HG02870 (cell line): ENCODE measurements at regions not wholly inside any gene's neighbourhood (a gene's known extent, or its start where the extent isn't known, plus 50 kb on each side); places are given as distances from the start of the nearest gene placed in this dataset.
"Not testable (repeated sequence)": the region's sequence is repeated elsewhere in the genome, so short reads cannot be mapped to it uniquely, and the experiment has no call there.

Source experiments
- ATAC-seq: cut with Tn5 transposase; IDR thresholded peaks from one replicate; pipeline ENCODE4 v1.9.1; 2021; ENCODE audit warnings: mild to moderate bottlenecking, moderate library complexity; ENCODE audit not compliant: unreplicated experiment

GRCh38 chr4:18441203-18441590 lies 419.6 kb upstream of the LCORL start:
- no peak for ATAC-seq

- no peak for ATAC-seq
Observed at GRCh38 chr4:18440527-18441202, 419.1 kb upstream of the LCORL start.

DNA sequence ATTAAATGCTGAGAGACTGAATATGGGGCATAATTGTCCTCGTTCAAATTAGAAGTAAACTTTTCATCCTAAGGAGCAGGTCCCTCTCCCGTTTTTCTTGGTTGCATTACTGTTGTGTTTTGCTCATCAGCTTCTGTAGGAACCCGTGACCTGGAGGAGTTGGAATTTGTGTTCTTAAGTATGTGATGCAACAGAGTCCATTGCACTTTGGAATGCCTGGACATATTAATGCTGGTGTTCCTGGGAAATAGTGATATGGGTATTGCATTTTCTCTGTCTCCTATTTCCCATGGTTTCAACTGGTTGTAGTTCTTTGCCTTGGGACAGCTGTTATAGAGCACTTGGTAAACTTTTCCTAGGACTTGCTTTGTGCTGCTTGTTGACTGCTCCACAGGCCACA lies 417.8 kb upstream of the LCORL start:
- ATAC-seq = no peak

DNA sequence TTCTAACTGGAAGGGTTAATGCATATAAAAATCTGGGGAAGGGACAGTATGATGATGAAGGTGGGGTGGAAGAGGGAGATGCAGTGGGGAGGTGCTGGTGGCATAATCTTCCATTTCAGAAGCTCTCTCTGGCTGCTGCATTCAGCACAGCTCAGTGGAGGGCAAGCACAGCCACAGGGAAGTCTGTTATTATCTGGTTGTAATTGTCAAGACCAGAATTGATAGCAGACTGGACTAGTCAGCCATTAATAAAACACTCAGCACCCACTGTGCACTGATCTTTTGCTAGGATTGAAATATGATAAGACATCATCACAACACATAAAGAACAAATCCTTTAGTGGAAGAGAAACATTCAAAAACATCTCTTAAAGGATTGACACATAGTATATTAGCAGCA lies 414.2 kb upstream of the LCORL start:
- no peak for ATAC-seq

DNA sequence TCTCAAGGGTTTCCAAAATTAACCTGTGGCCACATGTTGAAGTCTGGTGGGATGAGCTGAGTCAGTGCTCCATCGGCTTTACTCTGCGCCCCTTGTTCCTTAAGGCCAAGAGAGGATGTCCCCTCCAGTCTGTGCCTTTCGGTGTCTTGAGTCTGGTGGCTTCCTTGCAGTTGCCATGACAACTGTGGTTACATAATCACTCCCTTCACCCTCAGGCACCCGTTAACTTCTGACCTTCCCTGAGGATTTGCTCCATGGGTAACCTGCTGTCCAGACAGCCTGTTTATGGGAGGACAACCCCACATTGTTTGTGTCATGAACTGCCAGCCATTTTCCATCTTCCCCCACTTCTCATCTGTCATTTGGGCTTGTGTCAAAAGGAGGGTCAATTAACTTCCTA lies 401.1 kb upstream of the LCORL start:
- ATAC-seq = no peak

DNA sequence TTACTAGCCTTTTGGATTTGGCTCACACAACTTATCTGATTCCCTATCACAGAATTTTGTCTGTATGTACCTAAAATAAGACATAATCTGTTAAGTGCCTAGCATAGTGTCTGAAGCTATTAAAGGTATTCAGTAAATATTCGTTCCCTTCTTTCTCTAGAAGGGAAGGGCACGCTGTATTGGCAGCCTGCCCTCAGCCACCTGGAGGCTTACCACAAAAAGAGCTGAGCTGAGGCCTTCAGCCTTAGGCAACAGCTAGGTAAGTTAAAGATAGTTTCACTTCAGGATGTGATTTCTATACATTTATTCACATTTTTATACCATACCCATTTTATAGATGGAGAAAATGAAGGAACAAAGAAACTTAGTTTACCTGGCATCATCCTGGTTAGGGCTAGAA lies 400.0 kb upstream of the LCORL start:
- ATAC-seq = no peak

DNA sequence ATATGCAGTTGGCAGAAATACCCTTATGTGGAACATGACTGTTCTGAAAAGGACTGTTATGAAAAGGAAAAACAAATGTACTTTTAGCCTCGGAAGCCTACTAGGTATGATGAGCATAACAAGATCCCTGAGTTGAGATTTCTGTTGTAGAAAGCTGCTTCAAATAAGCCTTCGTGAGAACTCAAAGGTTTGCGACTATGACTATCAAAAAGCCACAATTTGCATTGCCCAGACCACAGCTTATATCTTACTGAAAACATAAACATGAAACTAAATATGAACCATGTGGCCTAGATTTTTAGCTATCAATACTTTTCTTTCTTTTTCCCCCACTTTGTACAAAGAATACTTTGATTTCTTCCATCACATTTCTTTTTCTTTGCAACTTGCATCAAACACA lies 398.2 kb upstream of the LCORL start:
- peak; percentile 47 for ATAC-seq

DNA sequence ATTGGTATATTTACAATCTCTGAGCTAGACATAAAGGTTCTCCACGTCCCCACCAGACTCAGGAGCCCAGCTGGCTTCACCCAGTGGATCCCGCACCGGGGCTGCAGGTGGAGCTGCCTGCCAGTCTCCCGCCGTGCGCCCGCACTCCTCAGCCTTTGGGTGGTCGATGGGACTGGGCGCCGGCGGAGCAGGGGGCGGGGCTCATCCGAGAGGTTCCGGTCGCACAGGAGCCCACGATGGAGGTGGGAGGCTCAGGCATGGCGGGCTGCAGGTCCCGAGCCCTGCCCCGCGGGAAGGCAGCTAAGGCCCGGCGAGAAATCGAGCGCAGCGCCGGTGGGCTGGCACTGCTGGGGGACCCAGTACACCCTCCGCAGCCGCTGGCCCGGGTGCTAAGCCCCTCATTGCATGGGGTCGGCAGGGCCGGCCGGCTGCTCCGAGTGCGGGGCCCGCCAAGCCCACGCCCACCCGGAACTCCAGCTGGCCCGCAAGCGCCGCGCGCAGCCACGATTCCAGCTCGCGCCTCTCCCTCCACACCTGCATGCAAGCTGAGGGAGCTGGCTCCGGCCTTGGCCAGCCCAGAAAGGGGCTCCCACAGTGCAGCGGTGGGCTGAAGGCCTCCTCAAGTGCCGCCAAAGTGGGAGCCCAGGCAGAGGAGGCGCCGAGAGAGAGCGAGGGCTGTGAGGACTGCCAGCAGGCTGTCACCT lies 396.8 kb upstream of the LCORL start:
- ATAC-seq = not testable (repeated sequence)

DNA sequence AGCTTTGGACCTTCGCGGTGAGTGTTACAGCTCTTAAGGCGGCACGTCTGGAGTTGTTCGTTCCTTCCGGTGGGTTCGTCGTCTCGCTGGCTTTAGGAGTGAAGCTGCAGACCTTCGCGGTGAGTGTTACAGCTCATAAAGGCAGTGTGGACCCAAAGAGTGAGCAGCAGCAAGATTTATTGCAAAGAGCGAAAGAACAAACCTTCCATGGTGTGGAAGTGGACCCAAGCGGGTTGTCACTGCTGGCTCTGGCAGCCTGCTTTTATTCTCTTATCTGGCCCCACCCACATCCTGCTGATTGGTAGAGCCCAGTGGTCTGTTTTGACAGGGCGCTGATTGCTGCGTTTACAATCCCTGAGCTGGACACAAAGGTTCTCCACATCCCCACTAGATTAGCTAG lies 396.1 kb upstream of the LCORL start:
- ATAC-seq = not testable (repeated sequence)

GRCh38 chr4:18406264-18406663 lies 384.7 kb upstream of the LCORL start:
- ATAC-seq = no peak

DNA sequence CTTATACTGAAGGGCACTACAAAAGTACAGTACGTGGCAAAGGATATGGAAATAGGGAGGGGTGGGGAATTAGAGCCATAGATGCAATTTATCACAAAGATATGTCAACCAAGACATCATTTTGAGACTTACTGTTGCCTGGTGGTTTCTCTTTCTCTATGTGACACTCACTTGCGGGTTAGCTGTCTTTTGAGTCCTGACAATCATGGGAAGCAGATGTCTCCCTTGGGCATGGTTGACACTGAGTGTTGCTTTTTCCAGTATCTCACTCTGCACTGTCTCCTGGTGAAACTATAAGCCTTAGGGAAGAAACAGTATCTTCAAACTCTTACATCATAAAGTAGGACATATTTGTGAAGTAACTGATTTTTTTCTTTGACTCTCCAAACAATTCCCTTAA lies 383.5 kb upstream of the LCORL start:
- ATAC-seq = no peak

GRCh38 chr4:18404642-18405041 lies 383.1 kb upstream of the LCORL start:
- no peak for ATAC-seq

DNA sequence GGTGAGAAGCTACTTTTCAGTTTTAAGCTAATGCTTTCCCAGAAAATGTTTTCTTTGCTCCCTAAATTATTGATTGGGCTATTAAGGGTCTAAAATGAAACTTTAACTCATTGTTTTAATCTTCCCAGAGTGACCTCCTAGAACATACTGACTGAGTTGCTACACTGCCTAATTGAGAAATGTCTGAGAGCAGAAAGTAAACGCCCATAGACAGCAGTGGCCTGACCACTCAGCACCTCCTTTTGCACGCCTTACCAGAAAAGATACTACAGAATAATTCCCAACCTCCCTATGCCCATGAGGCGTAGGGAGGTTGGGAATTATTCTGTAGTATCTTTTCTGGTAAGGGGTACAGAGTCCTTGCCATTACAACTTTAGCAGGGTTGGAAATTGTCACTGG lies 381.8 kb upstream of the LCORL start:
- ATAC-seq = no peak

DNA sequence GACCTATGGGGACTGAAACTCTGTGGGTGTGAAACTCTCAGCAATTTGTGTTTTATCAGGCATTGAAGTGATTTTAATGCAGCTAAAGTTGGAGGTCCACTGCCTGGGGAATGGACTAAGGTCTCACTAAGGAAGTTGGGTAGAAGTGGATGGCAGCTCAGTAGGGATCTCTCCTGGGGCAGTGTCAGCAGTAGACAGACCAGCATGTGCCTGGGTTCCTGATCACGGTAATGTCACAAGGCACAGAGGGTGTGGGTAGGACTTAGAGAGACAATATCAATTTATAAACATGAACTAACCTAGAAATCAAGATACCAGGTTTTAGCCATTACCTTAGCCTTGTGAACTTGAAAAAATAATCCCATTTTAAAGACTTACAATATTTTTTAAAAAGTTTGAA lies 380.3 kb upstream of the LCORL start:
- ATAC-seq = no peak

DNA sequence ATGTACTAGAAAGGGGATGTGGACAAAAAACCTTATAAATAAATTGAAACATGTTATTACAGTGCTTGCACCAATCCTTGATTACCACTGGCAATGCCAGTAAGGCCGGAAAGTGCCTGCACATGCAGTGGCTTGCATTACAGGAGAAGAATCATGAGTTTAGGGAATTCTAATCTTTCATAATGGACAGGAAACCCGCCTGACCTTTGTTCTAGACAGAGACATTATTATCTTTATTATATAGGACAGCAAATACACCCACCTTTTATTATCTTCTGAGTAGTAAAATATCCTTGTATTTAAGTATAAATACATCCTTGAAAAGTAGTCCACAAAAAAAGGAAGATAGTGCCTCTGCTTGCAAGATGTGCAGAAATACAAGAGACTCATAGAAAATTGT lies 379.9 kb upstream of the LCORL start:
- ATAC-seq = no peak

DNA sequence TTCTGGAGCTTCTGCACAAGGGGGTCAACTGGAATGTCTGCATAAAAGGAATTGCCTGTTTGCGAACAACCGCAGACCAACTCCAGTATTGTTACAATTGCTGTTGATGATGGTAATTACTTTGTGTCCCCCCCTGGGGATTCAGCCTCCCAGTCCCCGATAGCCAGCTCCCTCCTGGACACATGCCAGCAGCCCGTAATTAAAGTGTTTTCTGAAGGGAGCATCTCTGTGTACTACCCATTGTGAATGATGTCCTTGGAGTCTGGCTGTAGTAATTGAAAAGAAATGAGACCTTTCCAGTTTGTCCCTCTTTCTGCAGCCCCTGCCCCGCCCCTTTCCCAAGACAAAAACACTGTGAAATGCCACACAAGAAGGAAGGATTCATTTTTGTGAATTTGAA lies 377.1 kb upstream of the LCORL start:
- no peak for ATAC-seq

DNA sequence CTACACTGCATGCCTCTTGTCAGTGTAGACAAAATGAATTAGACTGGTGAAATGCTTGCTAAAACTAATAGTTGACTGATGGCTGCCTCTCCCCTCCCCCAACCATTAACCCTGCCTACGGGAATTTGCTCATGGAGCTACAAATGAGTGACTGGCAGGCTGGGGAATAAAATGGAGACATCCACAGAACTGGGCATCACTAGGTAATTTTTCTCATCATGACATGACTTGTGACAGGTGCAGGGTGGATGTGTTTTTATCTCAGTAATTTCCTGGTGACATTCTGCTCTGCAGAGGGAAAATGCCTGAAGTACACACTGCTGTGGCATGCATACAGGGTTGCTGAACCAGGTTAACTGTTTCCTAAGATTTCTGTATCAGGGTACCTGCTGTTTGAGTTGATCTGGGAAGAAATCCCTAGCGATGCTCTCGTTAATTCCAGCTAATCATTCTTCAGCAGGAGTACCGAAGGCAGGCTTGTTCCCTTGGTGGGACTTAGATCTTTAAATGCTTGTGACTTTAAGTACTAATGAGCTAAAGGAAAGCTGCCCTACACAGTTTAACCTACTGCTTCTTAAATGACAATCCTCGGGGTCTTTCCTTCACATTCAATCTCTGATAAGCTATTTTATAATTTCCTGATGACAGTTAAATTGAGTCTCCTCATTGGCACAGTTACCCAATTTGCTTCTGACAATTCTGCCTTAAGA lies 376.3 kb upstream of the LCORL start:
- no peak for ATAC-seq

DNA sequence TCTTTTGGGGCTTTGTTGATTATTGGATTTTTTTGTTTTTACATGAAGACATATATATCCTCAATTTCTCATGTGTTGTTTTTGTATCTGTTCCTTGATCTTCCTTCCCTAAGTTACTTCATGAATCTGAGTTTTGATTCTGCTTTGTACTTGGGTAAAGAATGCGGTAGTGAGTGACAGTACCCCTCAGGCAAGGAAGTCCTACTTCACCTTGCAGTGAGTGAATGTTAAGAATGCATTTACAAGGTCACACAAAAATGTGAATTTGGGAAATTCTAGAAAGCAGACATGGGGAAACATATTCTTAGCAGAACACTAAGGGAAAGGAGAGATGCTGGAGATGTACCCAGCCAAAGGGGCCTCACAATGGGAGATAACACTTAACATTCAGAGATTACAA lies 373.1 kb upstream of the LCORL start:
- ATAC-seq = no peak

DNA sequence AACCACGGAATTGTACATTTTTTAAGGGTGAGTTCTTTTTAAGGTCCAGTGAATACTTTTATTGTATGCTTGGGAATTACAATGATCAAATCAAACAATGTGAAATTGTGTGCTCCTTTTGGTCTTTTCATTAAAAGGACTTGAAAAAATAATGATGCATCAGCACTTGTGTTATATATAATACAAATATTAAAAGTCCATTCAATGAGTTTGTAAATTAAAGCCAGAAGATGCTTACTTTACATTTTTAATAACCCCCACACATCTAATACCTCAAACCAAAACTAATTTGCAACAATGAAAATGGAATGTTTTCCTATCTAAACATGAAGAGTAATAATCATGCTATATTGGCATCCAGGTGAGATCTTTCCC lies 369.8 kb upstream of the LCORL start:
- ATAC-seq = no peak

- no peak for ATAC-seq
Observed at GRCh38 chr4:18390655-18391353, 369.2 kb upstream of the LCORL start.

DNA sequence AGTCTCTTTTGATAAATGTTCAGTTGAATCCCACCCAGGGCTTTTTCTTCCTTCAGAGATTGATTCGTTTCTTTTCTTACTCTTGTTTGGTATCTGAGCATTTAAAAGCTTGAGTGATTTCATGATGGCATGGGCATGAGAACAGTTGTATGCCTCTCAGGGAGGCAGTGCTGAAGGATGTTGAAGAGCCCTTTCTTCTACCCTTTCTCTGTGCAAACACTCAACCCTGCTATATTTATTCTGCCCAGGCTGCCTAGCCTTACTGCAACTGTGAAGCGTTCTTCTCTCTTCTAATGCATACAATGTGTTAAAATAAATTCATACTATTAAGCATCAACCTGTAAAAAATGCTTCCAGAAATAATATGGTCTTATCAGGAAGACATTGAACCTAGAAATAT lies 367.6 kb upstream of the LCORL start:
- ATAC-seq = no peak

DNA sequence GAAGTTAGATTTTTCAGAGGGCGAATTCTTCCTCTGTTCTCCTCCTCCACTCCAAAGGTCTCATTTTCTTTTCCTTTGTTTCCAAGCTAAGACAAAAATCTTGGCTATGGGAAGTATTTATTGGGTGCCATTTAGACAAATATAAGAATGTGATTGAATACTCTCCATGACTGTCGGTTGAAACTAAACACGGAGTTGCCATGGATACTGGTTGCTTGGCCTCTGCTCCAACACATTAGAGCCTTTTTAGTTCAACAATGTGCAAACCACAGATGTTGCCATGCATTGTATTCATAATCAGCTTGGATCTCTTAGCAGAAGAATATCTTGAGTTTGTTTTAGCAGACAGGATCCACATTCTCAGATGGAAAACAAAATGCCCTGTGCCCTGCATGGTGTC lies 366.5 kb upstream of the LCORL start:
- no peak for ATAC-seq
